HG03108 (cell line): ENCODE measurements at regions not wholly inside any gene's neighbourhood (a gene's known extent, or its start where the extent isn't known, plus 50 kb on each side); places are given as distances from the start of the nearest gene placed in this dataset.
"Not testable (repeated sequence)": the region's sequence is repeated elsewhere in the genome, so short reads cannot be mapped to it uniquely, and the experiment has no call there.

Experiments
- ATAC-seq: cut with Tn5 transposase; IDR thresholded peaks from one replicate; pipeline ENCODE4 v1.9.1; 2021; ENCODE audit warnings: moderate library complexity; ENCODE audit not compliant: unreplicated experiment

DNA sequence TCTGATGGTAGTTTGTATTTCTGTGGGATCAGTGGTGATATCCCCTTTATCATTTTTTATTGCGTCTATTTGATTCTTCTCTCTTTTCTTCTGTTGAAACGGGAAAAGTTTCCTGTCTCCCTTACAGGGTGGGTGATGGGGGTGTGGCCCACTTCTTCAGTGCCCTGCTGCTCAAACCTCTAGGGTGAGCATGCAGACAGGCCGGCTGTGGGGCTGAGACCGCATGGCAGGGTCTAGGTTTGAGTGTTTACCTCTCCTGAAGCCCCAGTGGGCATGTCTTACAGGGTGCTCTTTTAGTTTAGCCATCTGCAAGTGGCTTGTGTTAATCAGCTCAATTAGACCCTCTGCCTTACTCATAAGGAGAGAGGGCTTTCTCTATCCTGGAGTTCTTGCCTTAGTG, 450.0 kb upstream of the EPHA3 start:
- ATAC-seq: no peak

DNA sequence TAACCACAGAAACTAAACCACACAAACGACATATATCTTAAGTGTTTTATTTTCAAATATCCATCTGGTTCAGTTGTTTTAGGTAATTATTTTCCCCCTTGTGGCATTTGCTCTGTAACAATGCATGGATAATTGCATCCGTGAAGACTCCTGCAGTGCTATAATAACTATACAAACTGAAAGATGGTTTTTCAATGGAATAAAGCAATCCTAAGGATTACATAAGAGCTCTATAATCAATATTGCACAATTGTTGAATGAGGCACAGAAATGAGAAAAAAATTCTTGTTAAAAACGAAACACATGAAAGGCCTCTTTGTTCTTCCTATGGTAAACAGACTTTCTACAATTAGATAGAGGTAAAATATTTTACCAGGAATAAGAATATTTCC, 446.0 kb upstream of the EPHA3 start:
- ATAC-seq: no peak

DNA sequence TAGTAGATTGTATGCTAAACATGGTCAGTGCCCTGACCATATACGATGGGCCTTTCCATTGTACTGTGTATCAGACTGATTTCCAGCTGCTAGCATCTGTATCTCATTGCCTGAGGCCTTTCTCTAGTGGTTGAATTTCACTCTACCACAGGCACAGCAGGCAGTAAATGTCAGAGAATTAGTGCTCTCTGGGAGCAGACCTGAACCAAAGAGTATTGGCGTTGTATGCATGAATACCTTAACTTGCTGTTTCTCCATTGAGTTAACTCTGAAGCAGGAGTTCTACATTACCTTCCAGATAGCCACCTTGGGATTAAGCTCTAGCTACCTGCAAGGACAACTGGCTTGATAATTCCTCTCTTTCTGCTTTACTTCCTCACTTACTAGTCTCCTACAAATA, 439.2 kb upstream of the EPHA3 start:
- ATAC-seq: no peak

DNA sequence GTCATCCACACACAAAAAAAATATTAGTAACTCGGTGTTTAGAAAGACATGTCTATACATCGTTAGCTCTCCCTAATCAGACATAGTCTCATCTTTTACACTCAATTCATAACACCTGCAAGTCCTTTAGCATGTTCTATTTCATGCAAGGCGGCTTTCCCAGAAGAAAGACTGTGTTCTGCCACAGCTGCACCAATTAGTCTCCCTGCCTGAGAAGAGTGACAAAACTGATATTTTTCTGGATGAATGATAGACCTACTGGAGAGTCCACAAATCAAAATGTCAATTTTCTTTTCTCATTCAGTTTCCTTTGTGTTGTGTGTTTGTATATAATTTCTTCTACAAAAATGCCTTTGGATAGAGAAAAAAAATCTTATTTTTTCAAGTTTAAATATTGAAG, 435.8 kb upstream of the EPHA3 start:
- no peak for ATAC-seq

DNA sequence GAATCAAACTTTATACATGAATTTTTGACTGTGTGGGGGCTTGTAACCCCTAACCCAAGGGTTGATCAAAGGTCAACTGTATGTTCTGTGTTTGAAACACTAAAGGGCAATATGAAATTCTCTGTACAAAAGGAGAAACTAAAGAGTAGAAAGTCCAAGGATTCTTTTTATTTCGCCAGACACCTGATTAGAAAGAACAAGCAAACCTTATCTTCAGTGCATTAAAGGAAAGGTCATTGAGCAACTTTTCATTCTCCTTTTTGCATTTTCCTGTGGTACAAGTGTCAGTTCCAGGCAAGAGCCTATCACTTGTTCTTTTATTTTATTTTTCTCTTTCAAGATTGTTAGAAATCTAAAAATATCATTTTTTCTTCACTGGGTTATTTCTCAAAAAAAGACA, 430.1 kb upstream of the EPHA3 start:
- no peak for ATAC-seq

DNA sequence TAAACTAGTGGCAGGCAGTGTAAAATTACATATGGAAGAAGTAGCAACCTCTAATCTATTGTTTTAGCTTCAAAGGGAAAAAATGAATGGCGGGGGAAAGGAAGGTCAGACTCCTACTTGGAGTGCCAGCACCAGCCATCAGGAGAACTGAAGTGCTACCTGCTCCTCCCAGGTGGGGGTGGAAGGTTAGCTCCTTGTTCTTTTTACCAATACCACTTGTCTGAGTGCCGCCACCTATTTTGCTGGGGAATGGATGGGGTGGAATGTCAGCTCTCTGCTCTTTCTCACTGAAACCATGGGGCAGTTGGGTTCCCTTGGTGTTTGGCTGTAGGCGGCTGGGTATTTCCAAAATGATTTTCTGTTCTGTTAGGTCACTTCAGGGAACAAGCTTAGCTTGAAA, 428.7 kb upstream of the EPHA3 start:
- no peak for ATAC-seq

DNA sequence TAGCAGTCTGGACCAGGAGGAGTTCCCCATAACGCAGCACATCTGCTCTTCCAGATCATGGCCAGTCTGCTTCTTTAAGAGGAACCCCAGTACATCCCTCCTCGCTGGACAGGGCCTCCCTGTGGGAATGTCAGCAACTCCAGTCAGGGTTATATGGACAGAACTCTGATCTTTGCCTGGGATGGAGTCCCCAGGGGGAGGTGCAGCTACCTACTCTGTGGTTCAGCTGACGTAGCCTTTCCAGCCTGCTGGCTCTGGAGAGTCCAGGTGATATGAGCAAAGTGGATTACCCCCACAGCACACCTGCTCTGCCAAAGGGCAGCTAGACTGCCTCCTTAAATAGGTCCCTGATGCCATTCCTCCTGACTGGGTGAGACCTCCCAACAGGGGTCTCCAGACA, 417.1 kb upstream of the EPHA3 start:
- no peak for ATAC-seq

DNA sequence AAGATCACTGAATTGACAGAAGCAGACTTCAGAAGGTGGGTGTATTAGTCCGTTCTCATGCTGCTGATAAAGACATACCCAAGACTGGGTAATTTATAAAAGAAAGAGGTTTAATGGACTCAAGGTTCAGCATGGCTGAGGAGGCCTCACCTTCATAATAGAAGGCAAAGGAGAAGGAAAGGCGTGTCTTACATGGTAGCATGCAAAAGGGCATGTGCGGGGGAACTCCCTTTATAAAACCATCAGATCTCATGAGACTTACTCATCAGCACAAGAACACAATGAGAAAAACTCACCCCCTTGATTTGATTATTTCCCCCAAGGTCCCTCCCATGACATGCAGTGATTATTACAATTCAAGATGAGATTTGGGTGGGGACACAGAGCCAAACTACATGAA, 416.3 kb upstream of the EPHA3 start:
- no peak for ATAC-seq

DNA sequence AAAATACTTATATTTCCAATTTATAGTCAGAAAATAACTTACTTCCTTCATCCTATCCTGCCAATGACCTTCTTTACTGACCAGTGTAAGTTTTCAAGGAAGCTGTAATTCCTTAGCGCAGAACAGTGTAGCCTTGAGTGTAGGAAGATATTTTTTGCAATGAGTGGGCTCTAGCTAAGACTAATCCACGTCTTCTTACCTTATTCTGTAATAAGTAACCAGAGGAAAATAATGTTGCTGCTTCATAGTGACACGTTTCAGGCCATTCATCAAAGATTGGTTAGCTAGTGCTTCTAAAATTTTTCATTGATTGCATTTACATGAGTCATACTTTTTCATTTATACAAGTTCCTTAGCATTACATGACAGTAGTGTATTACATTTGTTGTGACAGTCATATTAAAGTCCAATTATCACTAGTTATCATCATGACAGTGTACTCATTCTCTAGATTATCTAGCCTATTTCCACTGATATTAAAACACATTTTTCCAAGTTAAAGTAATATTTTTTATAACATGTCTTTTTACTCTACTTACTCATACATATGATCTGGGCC, 403.8 kb upstream of the EPHA3 start:
- no peak for ATAC-seq

DNA sequence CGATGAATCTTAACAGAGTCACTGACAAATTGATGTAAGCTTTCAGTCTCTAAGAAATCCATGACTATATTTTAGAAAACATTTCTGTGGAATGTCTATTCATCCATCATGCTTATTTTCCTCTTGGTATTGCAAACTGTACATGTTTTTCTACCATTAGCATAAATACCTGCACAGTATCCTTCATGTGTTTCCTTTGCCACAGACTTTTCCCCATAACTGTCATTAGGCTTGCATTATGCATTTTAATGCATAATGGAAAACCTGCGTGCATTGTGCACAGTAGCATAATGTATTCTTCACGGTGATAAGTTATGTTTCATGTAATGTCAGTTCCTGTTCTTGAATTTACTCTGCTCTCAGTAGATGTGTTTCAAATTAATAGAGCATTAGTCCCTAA, 403.1 kb upstream of the EPHA3 start:
- ATAC-seq: no peak

DNA sequence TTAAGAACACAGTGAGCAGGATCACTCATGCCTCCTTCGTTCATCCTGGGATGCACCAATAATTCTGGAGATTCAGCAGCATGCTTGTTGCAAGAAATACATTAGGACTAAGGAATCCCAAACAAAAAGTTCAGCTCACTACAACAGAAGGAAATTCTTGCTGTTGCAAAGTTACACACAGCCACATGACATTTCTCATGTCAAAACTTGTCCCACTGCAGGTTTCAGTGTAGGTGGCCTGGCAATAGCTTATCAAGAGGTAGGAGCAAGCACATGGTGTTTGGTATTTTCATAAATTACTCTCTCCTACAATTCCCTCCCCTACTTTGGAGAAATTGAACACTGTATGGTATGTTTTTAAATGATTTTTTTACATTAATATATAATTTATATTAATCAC, 399.6 kb upstream of the EPHA3 start:
- ATAC-seq: no peak

DNA sequence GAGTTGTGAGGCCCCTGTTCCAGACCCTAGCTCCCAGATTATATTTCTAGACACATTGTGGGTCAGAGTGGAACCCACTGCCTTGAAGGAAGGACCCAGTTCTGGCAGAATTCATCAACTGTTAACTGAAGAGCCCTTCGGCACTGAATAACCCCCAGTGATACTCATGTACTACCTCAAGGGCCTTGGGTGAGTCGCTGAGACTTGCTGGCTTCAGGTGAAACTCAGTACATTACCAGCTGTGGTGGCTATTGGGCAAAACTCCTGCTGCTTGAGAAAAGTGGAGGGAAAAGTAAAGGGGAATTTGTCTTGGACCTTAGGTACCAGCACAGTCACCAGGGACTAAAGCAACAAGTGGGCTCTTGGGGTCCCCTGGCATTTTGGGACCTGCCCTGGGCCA, 394.9 kb upstream of the EPHA3 start:
- no peak for ATAC-seq

DNA sequence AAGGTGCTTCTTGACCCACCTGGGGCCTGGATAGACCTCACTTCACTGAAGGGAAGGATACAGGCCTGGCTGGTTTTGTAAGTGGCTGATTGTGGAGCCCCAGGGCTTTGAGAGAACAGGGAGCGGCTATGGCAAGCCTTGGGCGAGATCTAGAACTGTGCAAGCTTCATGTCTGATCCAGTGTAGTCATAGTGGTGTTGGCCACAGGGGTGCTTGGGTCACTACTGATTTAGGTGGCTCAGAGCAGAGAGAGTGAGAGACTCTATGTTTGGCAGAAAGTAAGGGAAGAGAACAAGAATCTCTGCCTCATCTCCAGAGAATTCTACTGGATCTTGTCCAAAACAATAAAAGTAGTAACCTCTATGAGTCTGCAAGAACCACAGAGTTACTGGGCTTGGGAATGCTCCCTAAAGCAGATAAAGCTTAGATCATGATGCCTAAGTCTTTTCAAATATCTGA, 394.2 kb upstream of the EPHA3 start:
- no peak for ATAC-seq

DNA sequence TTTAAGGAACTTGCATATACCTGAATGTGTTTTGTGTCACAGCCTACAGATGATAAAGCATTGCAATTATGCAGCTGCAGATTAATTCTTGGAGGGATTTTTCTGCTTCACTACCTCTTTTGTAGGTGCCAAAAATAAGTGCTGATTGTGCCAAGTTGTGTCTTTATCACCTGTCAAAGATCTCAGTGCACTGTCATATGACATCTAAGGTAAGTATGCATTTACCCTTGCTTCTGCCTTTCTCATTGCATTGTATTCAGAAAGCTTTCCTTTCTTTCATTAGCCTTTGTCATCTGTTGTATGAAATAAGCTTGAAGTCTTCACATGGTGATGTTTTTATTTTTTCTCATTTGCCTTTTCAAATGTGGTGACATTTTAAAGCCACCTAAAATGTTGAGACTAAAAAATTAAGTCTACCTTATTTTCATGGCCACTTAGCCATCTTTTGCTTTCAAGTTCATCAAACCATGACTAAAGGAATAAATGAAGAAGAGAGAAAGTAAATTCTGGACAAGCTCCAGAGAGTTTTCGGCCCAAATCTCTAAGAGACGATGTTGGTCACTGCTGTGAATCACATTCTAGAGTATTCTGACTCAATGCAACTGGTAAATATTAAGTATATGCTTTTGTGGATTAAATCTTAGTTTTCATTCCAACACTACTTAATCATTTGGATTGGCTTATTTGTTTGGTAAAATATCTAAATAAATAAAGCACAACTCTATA, 381.8 kb upstream of the EPHA3 start:
- ATAC-seq: no peak

DNA sequence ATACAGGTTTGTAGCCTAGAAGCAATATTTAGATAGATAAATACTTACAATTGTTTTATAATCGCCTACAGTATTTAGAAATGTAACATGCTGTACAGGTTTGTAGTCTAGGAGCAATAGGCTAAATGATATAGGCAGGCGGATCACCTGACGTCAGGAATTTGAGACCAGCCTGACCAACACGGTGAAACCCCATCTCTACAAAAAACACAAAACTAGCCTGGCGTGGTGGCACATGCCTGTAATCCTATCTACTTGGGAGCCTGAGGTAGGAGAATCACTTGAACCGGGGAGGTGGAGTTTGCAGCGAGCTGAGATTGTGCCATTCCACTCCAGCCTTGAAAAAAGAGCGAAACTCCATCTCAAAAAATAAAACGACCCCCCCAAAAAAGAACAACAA, 375.2 kb upstream of the EPHA3 start:
- ATAC-seq: no peak

DNA sequence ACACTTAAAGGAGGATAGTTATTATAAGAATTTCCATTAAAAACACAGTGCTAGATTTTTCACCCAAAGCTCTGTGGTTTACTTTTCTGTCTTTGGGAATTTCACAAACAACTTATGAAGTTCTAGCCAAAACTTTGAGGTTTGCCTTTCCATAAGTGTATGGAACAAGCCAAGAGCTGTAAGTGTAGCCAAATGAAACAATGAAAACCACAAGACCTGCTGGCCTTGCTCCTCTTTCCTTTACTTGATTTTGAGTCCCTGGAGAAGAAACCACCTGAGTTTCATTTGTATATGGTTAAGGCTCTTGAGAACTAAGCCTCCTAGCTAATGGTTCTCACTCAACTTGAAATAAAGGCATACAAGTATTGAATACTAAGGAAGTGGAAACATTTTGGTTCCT, 365.3 kb upstream of the EPHA3 start:
- no peak for ATAC-seq

DNA sequence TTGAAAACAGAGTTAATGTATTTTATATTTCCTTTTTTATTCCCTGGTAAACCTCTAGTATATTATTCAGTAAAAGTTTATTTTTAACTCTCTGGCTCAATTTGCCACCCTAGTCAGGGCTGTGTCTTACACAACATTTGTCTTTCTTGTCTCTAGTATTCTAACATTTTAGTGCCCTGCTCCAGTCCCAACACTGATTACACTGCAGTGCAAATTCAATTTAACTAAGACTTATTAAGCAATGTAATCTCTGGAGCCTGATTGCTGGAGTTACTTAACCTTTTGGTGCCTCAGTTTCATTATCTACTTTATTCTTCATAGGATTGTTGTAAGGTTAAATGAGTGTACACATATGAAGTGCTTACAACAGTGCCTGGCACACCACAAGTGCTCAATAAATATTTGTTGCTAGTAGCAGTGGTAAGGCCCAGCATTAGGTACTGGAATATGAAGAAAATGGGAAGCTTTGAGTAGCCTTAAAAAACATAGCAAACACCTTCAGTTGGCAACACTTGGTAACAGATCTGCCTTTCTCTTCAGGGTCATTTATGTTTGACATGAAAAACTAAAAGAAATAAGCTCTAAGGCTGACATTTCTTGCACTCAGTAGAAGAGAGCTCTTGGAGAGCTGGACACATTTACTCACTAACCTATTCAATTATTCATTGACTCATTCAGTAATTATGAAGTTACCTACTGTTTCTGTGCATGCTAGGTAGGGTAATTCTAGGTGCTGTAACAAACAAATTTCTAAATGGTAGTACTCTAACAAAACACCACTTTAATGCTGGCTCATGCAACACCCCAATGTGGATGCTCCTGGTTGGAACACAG, 364.5 kb upstream of the EPHA3 start:
- no peak for ATAC-seq

DNA sequence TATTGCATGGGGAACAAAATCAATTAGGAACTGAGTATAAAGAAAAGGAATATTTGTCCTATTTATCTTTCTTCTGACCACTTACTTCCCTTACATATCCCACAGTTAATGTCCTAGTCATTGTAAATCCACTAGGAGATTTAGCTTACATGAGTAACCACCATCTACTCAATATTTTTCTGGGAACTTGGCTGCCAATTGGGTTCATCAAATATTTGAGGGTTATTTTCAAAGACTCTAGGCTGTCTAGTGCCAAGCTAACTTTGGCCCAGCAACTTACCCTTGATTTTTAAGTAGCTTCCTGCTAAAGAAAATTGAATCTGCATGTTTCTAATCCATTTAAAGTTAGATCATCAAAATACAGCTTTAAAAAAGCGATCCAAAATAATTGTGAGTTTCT, 362.5 kb upstream of the EPHA3 start:
- no peak for ATAC-seq

DNA sequence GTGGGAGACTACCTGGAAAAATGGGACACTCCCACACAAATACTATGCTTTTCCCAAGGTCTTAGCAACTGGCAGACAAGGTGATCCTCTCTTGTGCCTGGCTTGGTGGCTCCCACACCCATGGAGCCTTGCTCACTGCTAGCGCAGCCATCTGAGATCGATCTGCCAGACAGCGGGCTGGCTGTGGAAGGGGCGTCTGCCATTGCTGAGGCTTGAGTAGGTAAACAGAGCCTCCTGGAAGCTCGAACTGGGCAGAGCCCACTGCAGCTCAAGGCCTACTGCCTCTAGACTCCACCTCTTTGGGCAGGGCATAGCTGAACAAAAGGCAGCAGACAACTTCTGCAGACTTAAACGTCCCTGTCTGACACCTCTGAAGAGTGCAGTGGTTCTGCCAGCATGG, 360.3 kb upstream of the EPHA3 start:
- not testable (repeated sequence) for ATAC-seq

DNA sequence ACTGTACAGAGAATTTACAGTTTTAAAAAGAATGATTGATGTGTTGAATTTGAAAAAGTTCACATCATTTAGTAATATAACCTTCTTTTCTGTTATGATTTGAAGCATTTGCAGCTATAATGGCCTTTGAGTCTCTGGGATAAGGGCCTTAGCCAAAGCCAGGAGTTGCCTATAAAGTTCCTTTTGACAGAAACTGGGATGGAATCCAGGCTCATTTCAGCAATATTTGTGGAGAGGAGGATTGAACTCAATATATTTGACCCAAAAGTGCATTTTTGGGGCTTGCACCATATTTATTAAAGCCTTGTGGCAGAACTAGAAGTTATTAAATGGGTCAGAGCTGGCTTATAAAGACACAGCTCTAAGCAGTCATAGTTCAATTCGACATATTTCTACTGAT, 348.7 kb upstream of the EPHA3 start:
- no peak for ATAC-seq

DNA sequence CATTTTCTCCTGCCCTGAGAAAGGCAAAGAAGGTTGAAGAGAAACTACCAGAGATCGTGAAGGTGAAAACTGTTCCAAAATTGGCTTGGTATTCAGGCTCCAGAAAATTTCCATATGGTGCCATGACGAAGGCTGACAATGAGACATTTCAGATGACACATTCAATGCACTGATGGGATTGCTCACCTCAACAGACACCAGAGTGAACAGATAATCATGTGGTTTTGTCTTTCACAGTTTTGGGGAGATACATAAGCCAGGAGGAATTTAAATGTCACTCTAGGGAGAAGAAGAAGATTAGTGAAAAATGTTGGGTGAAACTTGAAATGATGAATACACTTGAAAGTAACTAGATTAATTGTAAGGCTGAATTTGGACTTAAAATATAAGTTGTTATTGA, 339.7 kb upstream of the EPHA3 start:
- no peak for ATAC-seq

DNA sequence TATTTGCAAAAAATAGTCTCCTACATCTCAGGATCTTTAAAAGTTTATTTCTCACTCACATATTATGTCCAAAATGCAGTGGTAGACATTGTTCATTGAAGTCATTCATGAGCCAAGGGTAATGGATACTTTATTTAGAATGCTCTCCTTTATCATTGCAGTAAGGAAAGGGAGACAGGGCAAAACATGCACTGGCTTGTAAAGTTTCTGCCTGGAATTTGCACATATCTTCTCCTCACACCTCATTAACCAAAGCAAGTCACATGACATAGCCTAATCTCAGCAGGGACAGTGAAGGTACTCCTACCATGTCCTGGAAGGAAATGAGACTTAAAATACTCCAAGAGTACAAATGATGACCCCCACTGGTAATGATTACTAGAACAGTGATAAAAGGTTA, 333.7 kb upstream of the EPHA3 start:
- no peak for ATAC-seq
